ENCODE measurements at regions not wholly inside any gene's neighbourhood (a gene's known extent, or its start where the extent isn't known, plus 50 kb on each side); places are given as distances from the start of the nearest gene placed in this dataset.

DNA sequence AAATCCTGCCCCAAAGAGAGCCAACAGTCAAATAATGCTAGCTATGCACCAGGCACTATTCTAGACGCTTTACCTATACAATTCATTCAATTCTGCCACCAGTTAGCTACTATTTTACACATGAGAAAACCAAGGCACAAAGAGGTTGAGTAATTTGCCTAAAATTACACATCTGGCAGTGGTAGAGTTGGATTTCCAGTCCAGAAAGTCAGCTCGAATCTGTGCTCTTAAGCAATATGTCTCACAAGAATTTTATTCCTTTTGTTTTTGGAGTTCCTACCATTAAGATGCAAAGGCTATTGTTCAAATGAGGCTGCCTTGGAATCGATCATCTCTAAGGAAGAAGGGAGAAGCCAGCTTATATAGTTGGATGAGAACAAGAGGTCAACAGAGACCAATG is 256.9 kb upstream of the RASA1 start:
- no peak for TF ChIP-seq CTCF (IDR thresholded peaks at IDR 0.05; ENCODE audit: low read depth, low read length)
- Histone ChIP-seq H3K27me3 (no peaks in the 10 kb centered on the region), H3K36me3 (no peaks in the 10 kb centered on the region), H3K9me3 (no peaks in the 10 kb centered on the region), H3K4me3 (ENCODE audit: low read depth, low read length) (no peak overlapping the region), H3K4me1 (no peaks in the 10 kb centered on the region)
- DNase-seq = no peak

DNA sequence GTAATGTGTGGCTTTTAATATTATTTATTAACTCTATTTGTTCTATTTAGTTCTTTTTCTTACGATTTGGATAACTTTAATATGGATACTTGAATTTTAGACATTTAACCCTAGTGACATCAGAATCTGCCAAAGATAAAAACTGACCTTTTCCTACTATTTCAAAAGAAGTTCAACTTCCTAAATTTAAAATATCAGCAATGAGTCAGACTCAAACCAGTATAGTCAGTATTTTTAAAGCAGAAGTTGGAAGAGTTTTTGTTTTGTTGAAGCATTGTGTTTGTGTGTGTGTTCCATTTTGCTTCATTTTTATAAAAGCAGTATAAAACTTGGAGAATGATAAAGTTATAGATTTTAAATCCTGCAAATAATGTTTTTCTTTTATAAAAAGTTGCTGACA is 251.8 kb upstream of the RASA1 start:
- peaks cover 6% of the 10 kb centered on the region; the same call in 1 of the 2 replicates for H3K27me3 ChIP-seq
- H3K4me3 ChIP-seq (ENCODE audit: low read depth, low read length) = no peak overlapping the region
- H3K4me1 ChIP-seq = no peaks in the 10 kb centered on the region; the same call in 1 of the 2 replicates
- no peaks in the 10 kb centered on the region for H3K9me3 ChIP-seq
- no peak for DNase-seq
- H3K36me3 ChIP-seq = no peaks in the 10 kb centered on the region
- TF ChIP-seq CTCF (IDR thresholded peaks at IDR 0.05; ENCODE audit: low read depth, low read length) = no peak

DNA sequence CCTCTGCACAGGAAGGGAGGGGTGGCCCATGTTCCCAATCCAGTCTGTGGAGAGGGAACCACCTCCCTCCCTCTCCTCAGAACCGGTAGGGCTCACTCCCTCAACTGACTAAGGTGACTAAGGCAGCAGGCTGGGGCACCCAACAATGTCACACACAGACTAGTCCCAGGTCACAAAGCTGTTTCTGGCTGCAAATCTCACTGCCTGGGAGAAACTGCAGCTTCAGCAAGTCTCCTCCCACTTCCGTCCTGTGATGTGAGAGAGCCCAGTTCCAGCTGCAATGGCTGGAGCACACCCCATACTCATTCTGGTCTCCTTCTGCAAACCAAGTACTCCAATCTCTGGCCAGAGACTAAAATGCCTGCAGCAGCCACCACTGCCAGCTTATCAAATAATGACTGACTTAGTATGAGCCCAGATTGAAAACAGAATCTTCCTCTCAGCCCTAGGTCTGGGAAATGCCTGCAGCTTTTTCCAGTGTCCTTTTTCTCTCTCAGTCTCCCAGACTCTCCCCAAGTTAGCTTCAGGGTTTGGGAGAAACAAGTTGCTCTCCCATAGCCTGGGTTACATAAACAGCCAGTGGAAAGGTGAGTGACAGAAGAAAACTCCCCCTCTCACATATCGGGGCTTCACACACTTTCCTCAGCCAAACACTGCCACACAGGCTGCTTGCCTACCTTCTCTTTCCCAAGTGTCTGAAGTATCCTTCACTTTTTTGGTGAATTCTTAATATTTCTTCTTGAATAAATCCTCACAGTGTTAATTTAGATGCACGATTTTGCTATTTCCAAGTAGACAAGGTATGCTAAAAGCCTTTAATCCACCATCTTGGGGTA is 247.4 kb upstream of the RASA1 start:
- peak; percentile 22 for DNase-seq
- no peaks in the 10 kb centered on the region for H3K36me3 ChIP-seq
- TF ChIP-seq CTCF (IDR thresholded peaks at IDR 0.05; ENCODE audit: low read depth, low read length) = no peak
- H3K27me3 ChIP-seq = peaks cover 6% of the 10 kb centered on the region; the same call in 1 of the 2 replicates
- peak overlapping the region; percentile 31 for H3K4me3 ChIP-seq (ENCODE audit: low read depth, low read length)
- no peaks in the 10 kb centered on the region for H3K9me3 ChIP-seq
- H3K4me1 ChIP-seq = no peaks in the 10 kb centered on the region; the same call in 1 of the 2 replicates

- no peaks in the 10 kb centered on the region for H3K36me3 ChIP-seq
- H3K4me3 ChIP-seq (ENCODE audit: low read depth, low read length) = no peak overlapping the region
- H3K27me3 ChIP-seq = peaks cover 6% of the 10 kb centered on the region; the same call in 1 of the 2 replicates
- no peaks in the 10 kb centered on the region; the same call in 1 of the 2 replicates for H3K4me1 ChIP-seq
- no peak for TF ChIP-seq CTCF (IDR thresholded peaks at IDR 0.05; ENCODE audit: low read depth, low read length)
- no peak for DNase-seq
- H3K9me3 ChIP-seq = no peaks in the 10 kb centered on the region
These were observed 245.3 kb upstream of the RASA1 start for GRCh38 chr5:87022415-87022814.

GRCh38 chr5:87027570-87027969 is 240.1 kb upstream of the RASA1 start:
- no peak for TF ChIP-seq CTCF (IDR thresholded peaks at IDR 0.05; ENCODE audit: low read depth, low read length)

DNA sequence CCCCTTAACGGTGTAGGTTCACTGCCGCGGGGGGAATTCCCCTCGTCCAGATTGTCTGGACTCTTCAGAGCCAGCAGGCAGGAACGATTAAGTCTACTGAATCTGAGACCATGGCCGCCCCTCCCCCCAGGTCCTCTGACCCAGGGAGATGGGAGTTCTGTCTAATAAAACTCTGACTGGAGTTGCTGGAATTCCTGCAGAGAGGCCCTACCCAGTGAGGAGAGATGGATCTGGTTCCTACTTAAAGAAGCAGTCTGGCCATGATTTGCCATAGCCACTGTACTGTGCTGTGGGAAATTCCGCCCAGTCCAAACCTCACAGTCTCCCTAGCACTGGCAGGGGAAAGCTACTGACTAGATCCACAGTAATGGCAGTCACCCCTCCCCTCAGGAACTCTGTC is 237.7 kb upstream of the RASA1 start:
- H3K36me3 ChIP-seq = no peaks in the 10 kb centered on the region
- no peaks in the 10 kb centered on the region for H3K27me3 ChIP-seq
- TF ChIP-seq CTCF (IDR thresholded peaks at IDR 0.05; ENCODE audit: low read depth, low read length) = no peak
- H3K9me3 ChIP-seq = no peaks in the 10 kb centered on the region
- no peaks in the 10 kb centered on the region for H3K4me1 ChIP-seq
- DNase-seq = peak; percentile 15
- H3K4me3 ChIP-seq (ENCODE audit: low read depth, low read length) = no peak overlapping the region

More at GRCh38 chr5:87027570-87027969, 240.1 kb upstream of the RASA1 start:
- H3K27me3 ChIP-seq = no peaks in the 10 kb centered on the region
- no peak overlapping the region for H3K4me3 ChIP-seq (ENCODE audit: low read depth, low read length)
- DNase-seq = no peak
- no peaks in the 10 kb centered on the region for H3K4me1 ChIP-seq
- H3K36me3 ChIP-seq = no peaks in the 10 kb centered on the region
- no peaks in the 10 kb centered on the region for H3K9me3 ChIP-seq
